HG03064 (cell line): ENCODE measurements at regions not wholly inside any gene's neighbourhood (a gene's known extent, or its start where the extent isn't known, plus 50 kb on each side); places are given as distances from the start of the nearest gene placed in this dataset.

Experiments used
- ATAC-seq: cut with Tn5 transposase; IDR thresholded peaks from one replicate; pipeline ENCODE4 v1.9.1; 2021; ENCODE audit warnings: low read depth; ENCODE audit not compliant: unreplicated experiment

GRCh38 chr9:129393064-129393463, 215.0 kb upstream of the IER5L start:
- no peak for ATAC-seq

GRCh38 chr9:129392093-129392541, 214.1 kb upstream of the IER5L start:
- no peak for ATAC-seq

GRCh38 chr9:129391221-129391661, 213.2 kb upstream of the IER5L start:
- ATAC-seq, result no peak

- ATAC-seq, result no peak
These were observed 212.5 kb upstream of the IER5L start for GRCh38 chr9:129390541-129390940.

GRCh38 chr9:129387822-129388221, 209.8 kb upstream of the IER5L start:
- no peak for ATAC-seq

- ATAC-seq, result no peak
These were observed 208.7 kb upstream of the IER5L start for GRCh38 chr9:129386812-129387177.

- ATAC-seq, result no peak
These were observed 207.3 kb upstream of the IER5L start for GRCh38 chr9:129385211-129385934.

- ATAC-seq, result no peak
These were observed 206.6 kb upstream of the IER5L start for GRCh38 chr9:129384491-129385210.

- ATAC-seq, result peak; percentile 61
These were observed 205.8 kb upstream of the IER5L start for GRCh38 chr9:129383561-129384490.

- ATAC-seq, result peak; percentile 10
These were observed 205.0 kb upstream of the IER5L start for GRCh38 chr9:129383019-129383560.

- ATAC-seq, result no peak
These were observed 204.4 kb upstream of the IER5L start for GRCh38 chr9:129382281-129383018.

GRCh38 chr9:129381481-129381957, 203.5 kb upstream of the IER5L start:
- ATAC-seq, result no peak

GRCh38 chr9:129380961-129381401, 202.9 kb upstream of the IER5L start:
- no peak for ATAC-seq

- ATAC-seq, result no peak
These were observed 201.8 kb upstream of the IER5L start for GRCh38 chr9:129379886-129380285.

GRCh38 chr9:129379181-129379836, 201.2 kb upstream of the IER5L start:
- no peak for ATAC-seq

GRCh38 chr9:129377931-129378661, 200.0 kb upstream of the IER5L start:
- no peak for ATAC-seq

- ATAC-seq, result no peak
These were observed 199.1 kb upstream of the IER5L start for GRCh38 chr9:129377181-129377580.

GRCh38 chr9:129375845-129376244, 197.8 kb upstream of the IER5L start:
- no peak for ATAC-seq

GRCh38 chr9:129374651-129375050, 196.6 kb upstream of the IER5L start:
- no peak for ATAC-seq
